HCT116 (cell line): ENCODE measurements at regions not wholly inside any gene's neighbourhood (a gene's known extent, or its start where the extent isn't known, plus 50 kb on each side); places are given as distances from the start of the nearest gene placed in this dataset.
A peak's percentile ranks its signal among the peaks of the same experiment; 100 is the strongest.

Experiments used
- ATAC-seq: fragments of 200-7000 bp; cut with Tn5 transposase; 2 replicates; pipeline ENCODE4 v1.9.1; 2020; ENCODE audit warnings: mild to moderate bottlenecking, moderate library complexity
- BruUV-seq: library from RNA; stranded (reverse); fragments of 400-500 nt; replicated peaks from 2 replicates; lab custom pipeline; 2021; lab: Mats Ljungman, UMichigan
- CTCF ChIA-PET: fragments of 300-600 bp; sonication (Branson Sonifier 250); formaldehyde crosslinking; loops from one replicate; lab custom pipeline; 2021; ENCODE audit warnings: antibody characterized with exemption; lab: Charles Lee
- POLR2A ChIA-PET: fragments of 300-600, 350-600 bp; sonication (Branson Sonifier 250); formaldehyde crosslinking; loops from one replicate; lab custom pipeline; 2021; ENCODE audit warnings: antibody characterized with exemption; lab: Charles Lee
- RAD21 ChIA-PET, 2 experiments: fragments of 300-600 bp; sonication (Branson Sonifier 250); formaldehyde crosslinking; loops; one replicate each; lab custom pipeline; 2023; ENCODE audit warnings: low total read pairs in 2 of 2; ENCODE audit not compliant: uncharacterized antibody in 2 of 2, unreplicated experiment in 2 of 2, low non-redundant PET in 1 of 2; lab: Charles Lee
- DNase-seq: peaks from one replicate; pipeline ENCODE4 v3.0.0-alpha.2; 2010; ENCODE audit warnings: low read depth, low spot score
- H2AFZ ChIP-seq: fragments of 200-600 bp; shearing (Covaris generic), sonication (generic); 2 replicates; pipeline ENCODE4 v1.6.1; 2017; ENCODE audit warnings: low read depth, mixed run types, mixed read lengths, antibody characterized with exemption, low read length; ENCODE audit not compliant: poor library complexity, severe bottlenecking
- H3K27ac ChIP-seq: 2 replicates; pipeline ENCODE4 v1.5.1; 2012; ENCODE audit warnings: low read depth, low read length
- H3K27me3 ChIP-seq: fragments of 200-600 bp; sonication (generic); 2 replicates; pipeline ENCODE4 v1.6.1; 2016; ENCODE audit warnings: mixed run types, low read length, mixed read lengths; ENCODE audit not compliant: insufficient read depth
- H3K36me3 ChIP-seq, 2 experiments: fragments of 200-500 bp in 1 of 2; fragments of 200-600 bp in 1 of 2; sonication (Bioruptor generic) in 1 of 2; sonication (generic) in 1 of 2; 2 replicates each; pipeline versions ENCODE4 v1.5.1 to v1.6.1; 2014 to 2016; ENCODE audit warnings: low read length in 2 of 2, inconsistent platforms in 1 of 2, mixed read lengths in 1 of 2, mixed run types in 1 of 2; ENCODE audit not compliant: insufficient read depth in 2 of 2, control insufficient read depth in 1 of 2
- H3K4me1 ChIP-seq, 2 experiments: fragments of 200-600 bp in 1 of 2; sonication (generic) in 1 of 2; 2 replicates each; pipeline versions ENCODE4 v1.5.1 to v1.6.1; 2012 to 2017; ENCODE audit warnings: low read length in 2 of 2, inconsistent platforms in 1 of 2, mild to moderate bottlenecking in 1 of 2, mixed read lengths in 1 of 2, mixed run types in 1 of 2, moderate library complexity in 1 of 2; ENCODE audit not compliant: insufficient read depth in 2 of 2, control insufficient read depth in 1 of 2
- H3K4me2 ChIP-seq: fragments of 200-600 bp; sonication (generic); 2 replicates; pipeline ENCODE4 v1.6.1; 2017; ENCODE audit warnings: mixed run types, low read length, mixed read lengths
- H3K4me3 ChIP-seq, 2 experiments: fragments of 200-600 bp in 1 of 2; sonication (generic) in 1 of 2; replicated peaks in 1 of 2; 2 replicates each; pipeline ENCODE4 v1.5.1; 2011 to 2016; ENCODE audit warnings: low read length in 2 of 2, control low read depth in 1 of 2, low read depth in 1 of 2, mild to moderate bottlenecking in 1 of 2, mixed read lengths in 1 of 2, mixed run types in 1 of 2
- H3K79me2 ChIP-seq: fragments of 200-600 bp; sonication (generic); 2 replicates; pipeline ENCODE4 v1.6.1; 2017; ENCODE audit warnings: mild to moderate bottlenecking, mixed run types, low read length, moderate library complexity, mixed read lengths; ENCODE audit not compliant: insufficient read depth
- H3K9ac ChIP-seq: fragments of 200-600 bp; sonication (generic); 2 replicates; pipeline ENCODE4 v1.6.1; 2016; ENCODE audit warnings: low read length, mixed read lengths
- H3K9me2 ChIP-seq: fragments of 200-600 bp; sonication (generic), shearing (Covaris generic); 2 replicates; pipeline ENCODE4 v1.6.1; 2017; ENCODE audit warnings: mixed run types, mild to moderate bottlenecking, moderate library complexity; ENCODE audit not compliant: insufficient read depth
- H3K9me3 ChIP-seq, 2 experiments: fragments of 200-500 bp in 1 of 2; fragments of 200-600 bp in 1 of 2; sonication (Bioruptor generic) in 1 of 2; sonication (generic) in 1 of 2; 2 replicates each; pipeline ENCODE4 v1.6.1; 2014 to 2017; ENCODE audit warnings: low read length in 2 of 2, mixed read lengths in 2 of 2, inconsistent platforms in 1 of 2, low read depth in 1 of 2, mild to moderate bottlenecking in 1 of 2, mixed run types in 1 of 2, moderate library complexity in 1 of 2; ENCODE audit not compliant: control insufficient read depth in 1 of 2, insufficient read depth in 1 of 2
- H4K20me1 ChIP-seq: fragments of 200-600 bp; sonication (generic), shearing (Covaris generic); 2 replicates; pipeline ENCODE4 v1.6.1; 2017; ENCODE audit warnings: mixed run types, mild to moderate bottlenecking, moderate library complexity; ENCODE audit not compliant: insufficient read depth
- CBX3 ChIP-seq: IDR thresholded peaks from 2 replicates; pipeline ENCODE4 v1.6.1; 2012; ENCODE audit warnings: low read depth
- CEBPB ChIP-seq: IDR thresholded peaks from 2 replicates; pipeline ENCODE4 v1.6.1; 2012; ENCODE audit warnings: low read depth
- EZH2phosphoT487 ChIP-seq: fragments of 200-600 bp; IDR thresholded peaks from 2 replicates; pipeline ENCODE4 v1.6.1; 2018; ENCODE audit warnings: antibody characterized with exemption, borderline replicate concordance
- JUND ChIP-seq: IDR thresholded peaks from 2 replicates; pipeline ENCODE4 v1.6.1; 2012
- SP1 ChIP-seq: IDR thresholded peaks from 2 replicates; pipeline ENCODE4 v1.6.1; 2012; ENCODE audit warnings: low read depth
- TCF7L2 ChIP-seq: IDR thresholded peaks from 2 replicates; pipeline ENCODE4 v1.7.0; 2011; ENCODE audit warnings: borderline replicate concordance, inconsistent platforms; ENCODE audit not compliant: insufficient read depth, insufficient read length; ENCODE audit errors: extremely low read depth
- intact Hi-C: fragments of 100-400 bp; cut with micrococcal nuclease; formaldehyde crosslinking; loops from 2 replicates; pipeline ENCODE4 v1.10.0; 2022
- TF ChIP-seq, protein P1 (sequence below): IDR thresholded peaks from 2 replicates; pipeline ENCODE4 v1.6.1; 2011; ENCODE audit warnings: mild to moderate bottlenecking, low read length, moderate library complexity; ENCODE audit not compliant: insufficient replicate concordance; ENCODE audit errors: extremely low read depth
- TF ChIP-seq, protein P2 (sequence below): IDR thresholded peaks from 2 replicates; pipeline ENCODE4 v1.6.1; 2012

GRCh38 chr1:115179397-115180079, 90.2 kb upstream of the TSPAN2 start (continued):
- TF ChIP-seq, protein P1, sequence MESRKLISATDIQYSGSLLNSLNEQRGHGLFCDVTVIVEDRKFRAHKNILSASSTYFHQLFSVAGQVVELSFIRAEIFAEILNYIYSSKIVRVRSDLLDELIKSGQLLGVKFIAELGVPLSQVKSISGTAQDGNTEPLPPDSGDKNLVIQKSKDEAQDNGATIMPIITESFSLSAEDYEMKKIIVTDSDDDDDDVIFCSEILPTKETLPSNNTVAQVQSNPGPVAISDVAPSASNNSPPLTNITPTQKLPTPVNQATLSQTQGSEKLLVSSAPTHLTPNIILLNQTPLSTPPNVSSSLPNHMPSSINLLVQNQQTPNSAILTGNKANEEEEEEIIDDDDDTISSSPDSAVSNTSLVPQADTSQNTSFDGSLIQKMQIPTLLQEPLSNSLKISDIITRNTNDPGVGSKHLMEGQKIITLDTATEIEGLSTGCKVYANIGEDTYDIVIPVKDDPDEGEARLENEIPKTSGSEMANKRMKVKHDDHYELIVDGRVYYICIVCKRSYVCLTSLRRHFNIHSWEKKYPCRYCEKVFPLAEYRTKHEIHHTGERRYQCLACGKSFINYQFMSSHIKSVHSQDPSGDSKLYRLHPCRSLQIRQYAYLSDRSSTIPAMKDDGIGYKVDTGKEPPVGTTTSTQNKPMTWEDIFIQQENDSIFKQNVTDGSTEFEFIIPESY, result peak; percentile 7
- peak; percentile 75 for TF ChIP-seq CBX3

DNA sequence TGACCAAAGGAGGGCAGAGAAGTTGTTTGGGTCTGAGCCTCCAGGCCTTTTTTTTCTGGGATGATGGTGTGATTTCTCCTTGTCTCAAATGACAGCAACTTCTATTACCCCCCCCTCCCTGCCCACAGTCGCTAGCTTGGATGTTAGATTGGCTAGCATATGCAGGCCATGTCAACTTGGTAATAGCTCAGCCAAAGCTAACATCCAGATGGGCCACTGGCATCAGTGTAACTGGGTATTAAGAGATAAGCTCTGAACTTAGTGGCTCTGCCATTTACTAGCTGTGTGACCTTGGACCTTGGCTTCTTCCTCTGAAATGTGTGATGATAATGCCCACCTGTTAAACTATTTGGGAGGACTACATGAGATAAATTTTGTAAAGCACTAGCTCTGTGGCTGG, 86.9 kb upstream of the TSPAN2 start:
- BruUV-seq, result no TSS peak
- ChIA-PET CTCF (interaction anchor here (0.6 to 1.5 kb wide), 2 partner anchors 33 to 37 kb away, joined by 3 read pairs; no protein-coding TSS in a partner anchor), RAD21 (no interaction called here), POLR2A (no interaction called here)
- intact Hi-C loops, result no loop called here
- Histone ChIP-seq H3K79me2 (no peaks in the 10 kb centered on the region), H3K9ac (no peak overlapping the region), H3K27ac (no peak overlapping the region), H3K27me3 (peaks cover 1% of the 10 kb centered on the region; the same call in 1 of the 2 replicates), H4K20me1 (no peaks in the 10 kb centered on the region), H3K4me1 (peaks cover 14 to 24% of the 10 kb centered on the region in 2 experiments), H3K9me3 (no peaks in the 10 kb centered on the region), H2AFZ (no peak overlapping the region), H3K4me2 (no peak overlapping the region), H3K36me3 (no peaks in the 10 kb centered on the region), H3K9me2 (no peaks in the 10 kb centered on the region), H3K4me3 (no peak overlapping the region)
- TF ChIP-seq JUND, result no peak
- no peak for TF ChIP-seq EZH2phosphoT487
- TF ChIP-seq TCF7L2, result no peak
- TF ChIP-seq, protein P2, sequence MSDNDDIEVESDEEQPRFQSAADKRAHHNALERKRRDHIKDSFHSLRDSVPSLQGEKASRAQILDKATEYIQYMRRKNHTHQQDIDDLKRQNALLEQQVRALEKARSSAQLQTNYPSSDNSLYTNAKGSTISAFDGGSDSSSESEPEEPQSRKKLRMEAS, result no peak
- no peak for TF ChIP-seq CEBPB
- no peak for TF ChIP-seq SP1
- no peak for DNase-seq
- ATAC-seq, result no peak
